ENCODE measurements at regions not wholly inside any gene's neighbourhood (a gene's known extent, or its start where the extent isn't known, plus 50 kb on each side); places are given as distances from the start of the nearest gene placed in this dataset.
"Not testable (repeated sequence)": the region's sequence is repeated elsewhere in the genome, so short reads cannot be mapped to it uniquely, and the experiment has no call there.

GRCh38 chr9:66601472-66601871, 299.1 kb upstream of the ZNF658 start:
- not testable (repeated sequence) for DNase-seq

GRCh38 chr9:66631521-66632046, 268.9 kb upstream of the ZNF658 start:
- not testable (repeated sequence) for DNase-seq

GRCh38 chr9:66647675-66648074, 252.8 kb upstream of the ZNF658 start:
- DNase-seq = not testable (repeated sequence)

GRCh38 chr9:66690242-66690641, 210.3 kb upstream of the ZNF658 start:
- not testable (repeated sequence) for DNase-seq

- DNase-seq = not testable (repeated sequence)
Observed at GRCh38 chr9:66695561-66696240, 204.8 kb upstream of the ZNF658 start.

GRCh38 chr9:66697343-66698065, 203.0 kb upstream of the ZNF658 start:
- not testable (repeated sequence) for DNase-seq

GRCh38 chr9:66698066-66698455, 202.5 kb upstream of the ZNF658 start:
- DNase-seq = not testable (repeated sequence)

GRCh38 chr9:66701411-66702377, 198.8 kb upstream of the ZNF658 start:
- not testable (repeated sequence) for DNase-seq

- not testable (repeated sequence) for DNase-seq
Observed at GRCh38 chr9:66711553-66711952, 189.0 kb upstream of the ZNF658 start.

- DNase-seq = not testable (repeated sequence)
Observed at GRCh38 chr9:66712870-66713269, 187.7 kb upstream of the ZNF658 start.

- not testable (repeated sequence) for DNase-seq
Observed at GRCh38 chr9:66713552-66713951, 187.0 kb upstream of the ZNF658 start.

- DNase-seq = not testable (repeated sequence)
Observed at GRCh38 chr9:66720845-66721244, 179.7 kb upstream of the ZNF658 start.

- DNase-seq = not testable (repeated sequence)
Observed at GRCh38 chr9:66727540-66727939, 173.0 kb upstream of the ZNF658 start.

- DNase-seq = peak; percentile 0
Observed at GRCh38 chr9:66736686-66737085, 163.8 kb upstream of the ZNF658 start.

GRCh38 chr9:66738418-66738817, 162.1 kb upstream of the ZNF658 start:
- not testable (repeated sequence) for DNase-seq

- not testable (repeated sequence) for DNase-seq
Observed at GRCh38 chr9:66740136-66740535, 160.4 kb upstream of the ZNF658 start.

- not testable (repeated sequence) for DNase-seq
Observed at GRCh38 chr9:66745846-66746245, 154.7 kb upstream of the ZNF658 start.

- not testable (repeated sequence) for DNase-seq
Observed at GRCh38 chr9:66752324-66752923, 148.1 kb upstream of the ZNF658 start.

- not testable (repeated sequence) for DNase-seq
Observed at GRCh38 chr9:66759825-66760492, 140.6 kb upstream of the ZNF658 start.

- not testable (repeated sequence) for DNase-seq
Observed at GRCh38 chr9:66764799-66765493, 135.6 kb upstream of the ZNF658 start.

GRCh38 chr9:66765531-66765930, 135.0 kb upstream of the ZNF658 start:
- not testable (repeated sequence) for DNase-seq
